GM23338 (cell line): ENCODE measurements at regions not wholly inside any gene's neighbourhood (a gene's known extent, or its start where the extent isn't known, plus 50 kb on each side); places are given as distances from the start of the nearest gene placed in this dataset.

Source experiments
- EZH2 ChIP-seq: fragments of 200-600 bp; sonication (generic); IDR thresholded peaks from one replicate; pipeline ENCODE4 v1.8.0; 2017; ENCODE audit warnings: antibody characterized with exemption, mild to moderate bottlenecking, low read depth; ENCODE audit not compliant: unreplicated experiment
- EZH2phosphoT487 ChIP-seq: fragments of 200-600 bp; sonication (generic); IDR thresholded peaks from one replicate; pipeline ENCODE4 v1.8.1; 2018; ENCODE audit warnings: antibody characterized with exemption; ENCODE audit not compliant: unreplicated experiment
- NANOG ChIP-seq: IDR thresholded peaks from 2 replicates; pipeline ENCODE4 v1.6.1; 2016; ENCODE audit warnings: antibody characterized with exemption, borderline replicate concordance
- STAT1 ChIP-seq: IDR thresholded peaks from one replicate; pipeline ENCODE4 v1.6.1; 2016; ENCODE audit warnings: antibody characterized with exemption; ENCODE audit not compliant: unreplicated experiment
- ZNF331 ChIP-seq: fragments of 250-450 bp; sonication (Bioruptor Pico); IDR thresholded peaks from 2 replicates; pipeline ENCODE4 v1.5.0; 2020; ENCODE audit warnings: low read depth, mild to moderate bottlenecking, moderate library complexity
- TF ChIP-seq, protein P1 (sequence below): fragments of 250-450 bp; sonication (Bioruptor Pico); IDR thresholded peaks from 2 replicates; pipeline ENCODE4 v1.5.0; 2020; ENCODE audit warnings: mild to moderate bottlenecking, moderate library complexity
- TF ChIP-seq, protein P2 (sequence below): IDR thresholded peaks from one replicate; pipeline ENCODE4 v1.6.1; 2018; ENCODE audit warnings: antibody characterized with exemption; ENCODE audit not compliant: unreplicated experiment

DNA sequence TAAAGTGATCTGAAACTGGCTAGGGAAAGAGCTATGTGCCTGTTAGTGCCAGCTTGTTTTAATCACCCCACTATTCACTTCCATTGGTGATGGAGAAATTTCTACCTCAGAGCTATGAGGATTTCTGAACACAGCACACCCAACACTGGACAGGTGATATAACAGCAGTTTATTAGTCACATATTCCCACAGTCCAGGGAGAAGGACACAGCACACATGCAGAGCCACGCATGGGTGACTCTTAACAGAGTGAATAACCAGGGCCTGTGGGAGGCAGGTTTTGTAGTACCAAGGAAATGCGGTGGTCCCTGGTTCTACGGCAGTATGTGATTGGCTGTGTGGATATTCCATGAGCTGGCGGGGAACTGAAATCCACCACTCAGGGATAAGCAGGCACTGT is 455.1 kb downstream of the BTG1 start (continued):
- TF ChIP-seq, protein P1, sequence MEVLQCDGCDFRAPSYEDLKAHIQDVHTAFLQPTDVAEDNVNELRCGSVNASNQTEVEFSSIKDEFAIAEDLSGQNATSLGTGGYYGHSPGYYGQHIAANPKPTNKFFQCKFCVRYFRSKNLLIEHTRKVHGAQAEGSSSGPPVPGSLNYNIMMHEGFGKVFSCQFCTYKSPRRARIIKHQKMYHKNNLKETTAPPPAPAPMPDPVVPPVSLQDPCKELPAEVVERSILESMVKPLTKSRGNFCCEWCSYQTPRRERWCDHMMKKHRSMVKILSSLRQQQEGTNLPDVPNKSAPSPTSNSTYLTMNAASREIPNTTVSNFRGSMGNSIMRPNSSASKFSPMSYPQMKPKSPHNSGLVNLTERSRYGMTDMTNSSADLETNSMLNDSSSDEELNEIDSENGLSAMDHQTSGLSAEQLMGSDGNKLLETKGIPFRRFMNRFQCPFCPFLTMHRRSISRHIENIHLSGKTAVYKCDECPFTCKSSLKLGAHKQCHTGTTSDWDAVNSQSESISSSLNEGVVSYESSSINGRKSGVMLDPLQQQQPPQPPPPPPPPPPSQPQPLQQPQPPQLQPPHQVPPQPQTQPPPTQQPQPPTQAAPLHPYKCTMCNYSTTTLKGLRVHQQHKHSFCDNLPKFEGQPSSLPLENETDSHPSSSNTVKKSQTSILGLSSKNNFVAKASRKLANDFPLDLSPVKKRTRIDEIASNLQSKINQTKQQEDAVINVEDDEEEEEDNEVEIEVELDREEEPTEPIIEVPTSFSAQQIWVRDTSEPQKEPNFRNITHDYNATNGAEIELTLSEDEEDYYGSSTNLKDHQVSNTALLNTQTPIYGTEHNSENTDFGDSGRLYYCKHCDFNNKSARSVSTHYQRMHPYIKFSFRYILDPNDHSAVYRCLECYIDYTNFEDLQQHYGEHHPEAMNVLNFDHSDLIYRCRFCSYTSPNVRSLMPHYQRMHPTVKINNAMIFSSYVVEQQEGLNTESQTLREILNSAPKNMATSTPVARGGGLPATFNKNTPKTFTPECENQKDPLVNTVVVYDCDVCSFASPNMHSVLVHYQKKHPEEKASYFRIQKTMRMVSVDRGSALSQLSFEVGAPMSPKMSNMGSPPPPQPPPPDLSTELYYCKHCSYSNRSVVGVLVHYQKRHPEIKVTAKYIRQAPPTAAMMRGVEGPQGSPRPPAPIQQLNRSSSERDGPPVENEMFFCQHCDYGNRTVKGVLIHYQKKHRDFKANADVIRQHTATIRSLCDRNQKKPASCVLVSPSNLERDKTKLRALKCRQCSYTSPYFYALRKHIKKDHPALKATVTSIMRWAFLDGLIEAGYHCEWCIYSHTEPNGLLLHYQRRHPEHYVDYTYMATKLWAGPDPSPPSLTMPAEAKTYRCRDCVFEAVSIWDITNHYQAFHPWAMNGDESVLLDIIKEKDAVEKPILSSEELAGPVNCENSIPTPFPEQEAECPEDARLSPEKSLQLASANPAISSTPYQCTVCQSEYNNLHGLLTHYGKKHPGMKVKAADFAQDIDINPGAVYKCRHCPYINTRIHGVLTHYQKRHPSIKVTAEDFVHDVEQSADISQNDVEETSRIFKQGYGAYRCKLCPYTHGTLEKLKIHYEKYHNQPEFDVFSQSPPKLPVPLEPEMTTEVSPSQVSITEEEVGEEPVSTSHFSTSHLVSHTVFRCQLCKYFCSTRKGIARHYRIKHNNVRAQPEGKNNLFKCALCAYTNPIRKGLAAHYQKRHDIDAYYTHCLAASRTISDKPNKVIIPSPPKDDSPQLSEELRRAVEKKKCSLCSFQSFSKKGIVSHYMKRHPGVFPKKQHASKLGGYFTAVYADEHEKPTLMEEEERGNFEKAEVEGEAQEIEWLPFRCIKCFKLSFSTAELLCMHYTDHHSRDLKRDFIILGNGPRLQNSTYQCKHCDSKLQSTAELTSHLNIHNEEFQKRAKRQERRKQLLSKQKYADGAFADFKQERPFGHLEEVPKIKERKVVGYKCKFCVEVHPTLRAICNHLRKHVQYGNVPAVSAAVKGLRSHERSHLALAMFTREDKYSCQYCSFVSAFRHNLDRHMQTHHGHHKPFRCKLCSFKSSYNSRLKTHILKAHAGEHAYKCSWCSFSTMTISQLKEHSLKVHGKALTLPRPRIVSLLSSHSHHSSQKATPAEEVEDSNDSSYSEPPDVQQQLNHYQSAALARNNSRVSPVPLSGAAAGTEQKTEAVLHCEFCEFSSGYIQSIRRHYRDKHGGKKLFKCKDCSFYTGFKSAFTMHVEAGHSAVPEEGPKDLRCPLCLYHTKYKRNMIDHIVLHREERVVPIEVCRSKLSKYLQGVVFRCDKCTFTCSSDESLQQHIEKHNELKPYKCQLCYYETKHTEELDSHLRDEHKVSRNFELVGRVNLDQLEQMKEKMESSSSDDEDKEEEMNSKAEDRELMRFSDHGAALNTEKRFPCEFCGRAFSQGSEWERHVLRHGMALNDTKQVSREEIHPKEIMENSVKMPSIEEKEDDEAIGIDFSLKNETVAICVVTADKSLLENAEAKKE = no peak
- TF ChIP-seq ZNF331 (no peak), NANOG (no peak), STAT1 (no peak), EZH2 (no peak), EZH2phosphoT487 (no peak)
- TF ChIP-seq, protein P2, sequence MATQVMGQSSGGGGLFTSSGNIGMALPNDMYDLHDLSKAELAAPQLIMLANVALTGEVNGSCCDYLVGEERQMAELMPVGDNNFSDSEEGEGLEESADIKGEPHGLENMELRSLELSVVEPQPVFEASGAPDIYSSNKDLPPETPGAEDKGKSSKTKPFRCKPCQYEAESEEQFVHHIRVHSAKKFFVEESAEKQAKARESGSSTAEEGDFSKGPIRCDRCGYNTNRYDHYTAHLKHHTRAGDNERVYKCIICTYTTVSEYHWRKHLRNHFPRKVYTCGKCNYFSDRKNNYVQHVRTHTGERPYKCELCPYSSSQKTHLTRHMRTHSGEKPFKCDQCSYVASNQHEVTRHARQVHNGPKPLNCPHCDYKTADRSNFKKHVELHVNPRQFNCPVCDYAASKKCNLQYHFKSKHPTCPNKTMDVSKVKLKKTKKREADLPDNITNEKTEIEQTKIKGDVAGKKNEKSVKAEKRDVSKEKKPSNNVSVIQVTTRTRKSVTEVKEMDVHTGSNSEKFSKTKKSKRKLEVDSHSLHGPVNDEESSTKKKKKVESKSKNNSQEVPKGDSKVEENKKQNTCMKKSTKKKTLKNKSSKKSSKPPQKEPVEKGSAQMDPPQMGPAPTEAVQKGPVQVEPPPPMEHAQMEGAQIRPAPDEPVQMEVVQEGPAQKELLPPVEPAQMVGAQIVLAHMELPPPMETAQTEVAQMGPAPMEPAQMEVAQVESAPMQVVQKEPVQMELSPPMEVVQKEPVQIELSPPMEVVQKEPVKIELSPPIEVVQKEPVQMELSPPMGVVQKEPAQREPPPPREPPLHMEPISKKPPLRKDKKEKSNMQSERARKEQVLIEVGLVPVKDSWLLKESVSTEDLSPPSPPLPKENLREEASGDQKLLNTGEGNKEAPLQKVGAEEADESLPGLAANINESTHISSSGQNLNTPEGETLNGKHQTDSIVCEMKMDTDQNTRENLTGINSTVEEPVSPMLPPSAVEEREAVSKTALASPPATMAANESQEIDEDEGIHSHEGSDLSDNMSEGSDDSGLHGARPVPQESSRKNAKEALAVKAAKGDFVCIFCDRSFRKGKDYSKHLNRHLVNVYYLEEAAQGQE = no peak
